ENCODE measurements at regions not wholly inside any gene's neighbourhood (a gene's known extent, or its start where the extent isn't known, plus 50 kb on each side); places are given as distances from the start of the nearest gene placed in this dataset.
A peak's percentile ranks its signal among the peaks of the same experiment; 100 is the strongest.
"Not testable (repeated sequence)": the region's sequence is repeated elsewhere in the genome, so short reads cannot be mapped to it uniquely, and the experiment has no call there.

DNA sequence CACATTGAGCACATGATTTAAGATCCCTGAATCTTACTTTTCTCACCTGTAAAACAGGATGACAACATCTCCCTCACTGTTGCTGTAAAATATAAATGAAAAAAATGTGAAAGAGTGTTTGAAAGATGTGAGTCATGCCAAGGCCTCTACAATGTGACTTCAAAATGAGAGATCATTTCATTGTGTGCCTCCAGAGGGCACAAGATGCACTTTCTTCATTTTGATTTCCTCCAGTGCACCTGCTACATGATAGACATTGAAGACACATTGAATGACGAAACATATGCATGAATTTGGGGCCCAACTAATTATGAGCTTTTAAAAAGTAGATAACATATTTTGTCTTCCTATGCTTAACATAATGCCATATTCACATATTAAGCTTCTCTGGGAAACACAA is 170.3 kb downstream of the MOBP start:
- H3K36me3 Mint-ChIP-seq (ENCODE audit: unreplicated experiment): no peaks in the 10 kb centered on the region
- H3K27ac Mint-ChIP-seq (ENCODE audit: unreplicated experiment): no peak overlapping the region
- no peaks in the 10 kb centered on the region for H3K27me3 Mint-ChIP-seq (ENCODE audit: unreplicated experiment)
- DNase-seq (ENCODE audit: extremely low spot score, unreplicated experiment): no peak
- H3K4me3 Mint-ChIP-seq (ENCODE audit: unreplicated experiment): no peak overlapping the region
- no peaks in the 10 kb centered on the region for H3K9me3 Mint-ChIP-seq (ENCODE audit: unreplicated experiment)
- H3K4me1 Mint-ChIP-seq (ENCODE audit: unreplicated experiment): peaks cover 10% of the 10 kb centered on the region
- peak; percentile 17 for TF ChIP-seq CTCF (IDR thresholded peaks at IDR 0.05)

DNA sequence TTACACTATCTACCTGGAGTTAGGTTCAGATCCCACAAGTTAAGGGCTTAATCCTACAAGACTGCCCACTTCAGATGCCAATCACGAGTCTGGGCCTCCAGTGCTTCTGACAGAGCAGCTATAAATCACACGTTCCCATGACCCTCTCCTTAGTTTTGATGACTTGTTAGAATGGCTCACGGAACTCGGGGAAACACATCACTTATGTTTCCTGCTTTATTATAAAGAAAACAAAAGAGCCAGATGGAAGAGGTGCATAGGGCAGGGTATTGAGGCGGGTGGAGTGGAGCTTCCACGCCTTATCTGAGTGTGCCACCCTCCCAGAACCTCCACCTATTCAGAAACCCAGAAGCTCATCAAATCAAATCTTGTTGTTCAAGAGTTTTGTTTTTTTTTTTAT is 170.8 kb downstream of the MOBP start:
- TF ChIP-seq CTCF (IDR thresholded peaks at IDR 0.05): no peak
- Mint-ChIP-seq H3K27me3 (ENCODE audit: unreplicated experiment) (no peaks in the 10 kb centered on the region), H3K4me3 (ENCODE audit: unreplicated experiment) (no peak overlapping the region), H3K27ac (ENCODE audit: unreplicated experiment) (no peak overlapping the region), H3K4me1 (ENCODE audit: unreplicated experiment) (peaks cover 10% of the 10 kb centered on the region), H3K9me3 (ENCODE audit: unreplicated experiment) (no peaks in the 10 kb centered on the region), H3K36me3 (ENCODE audit: unreplicated experiment) (no peaks in the 10 kb centered on the region)
- DNase-seq (ENCODE audit: extremely low spot score, unreplicated experiment): no peak

DNA sequence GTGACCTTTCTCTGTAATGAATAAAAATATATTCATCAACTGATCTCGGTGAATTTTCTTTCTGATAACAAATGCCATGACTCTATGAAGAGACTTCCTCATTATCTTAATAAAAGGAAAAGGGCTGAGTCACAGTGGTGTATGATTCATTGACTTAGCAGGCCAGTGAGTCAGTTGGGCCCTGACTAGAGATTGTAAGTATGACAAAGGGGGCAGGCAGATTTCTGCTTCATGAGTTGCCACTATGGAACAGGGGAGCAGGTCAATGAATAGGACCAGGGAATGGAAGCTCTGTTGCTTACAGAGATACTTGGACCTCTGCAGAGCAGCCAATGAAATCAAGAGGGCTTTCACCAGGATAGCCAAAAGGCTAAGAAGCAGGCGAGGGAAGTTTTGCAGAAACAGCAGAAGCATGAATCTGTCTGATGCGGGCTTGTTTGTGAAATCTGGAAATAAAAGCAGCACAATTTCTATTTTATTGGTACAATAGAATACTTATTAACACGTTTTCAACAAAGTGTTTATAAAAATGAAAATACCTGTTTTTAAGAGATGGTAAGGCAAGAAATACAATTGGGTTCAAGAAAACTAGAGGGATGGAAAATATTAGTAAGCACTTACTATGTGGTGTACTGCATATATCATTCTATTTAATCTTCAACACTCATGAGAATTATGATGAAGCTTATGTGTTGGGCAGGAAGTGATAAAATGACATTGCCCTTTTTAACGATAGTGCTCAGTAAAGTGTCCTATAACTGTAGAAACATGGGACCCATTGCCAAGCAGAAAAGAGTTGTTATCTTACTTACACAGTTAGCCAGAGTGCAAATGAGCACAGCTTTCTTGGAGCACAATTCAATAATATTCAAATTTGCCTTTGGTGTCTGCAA is 169.8 kb upstream of the MYRIP start:
- Mint-ChIP-seq H3K9me3 (ENCODE audit: unreplicated experiment) (no peaks in the 10 kb centered on the region), H3K27ac (ENCODE audit: unreplicated experiment) (peak overlapping the region; percentile 19)

GRCh38 chr3:39641274-39641673 is 168.1 kb upstream of the MYRIP start:
- Mint-ChIP-seq H3K27me3 (ENCODE audit: unreplicated experiment) (no peaks in the 10 kb centered on the region), H3K9me3 (ENCODE audit: unreplicated experiment) (no peaks in the 10 kb centered on the region), H3K27ac (ENCODE audit: unreplicated experiment) (no peak overlapping the region), H3K4me1 (ENCODE audit: unreplicated experiment) (peaks cover 10% of the 10 kb centered on the region), H3K36me3 (ENCODE audit: unreplicated experiment) (no peaks in the 10 kb centered on the region), H3K4me3 (ENCODE audit: unreplicated experiment) (no peak overlapping the region)
- no peak for DNase-seq (ENCODE audit: extremely low spot score, unreplicated experiment)
- TF ChIP-seq CTCF (IDR thresholded peaks at IDR 0.05): no peak

More for the DNA sequence above, 169.8 kb upstream of the MYRIP start:
- no peak for DNase-seq (ENCODE audit: extremely low spot score, unreplicated experiment)
- Mint-ChIP-seq H3K4me3 (ENCODE audit: unreplicated experiment) (no peak overlapping the region), H3K27me3 (ENCODE audit: unreplicated experiment) (no peaks in the 10 kb centered on the region), H3K4me1 (ENCODE audit: unreplicated experiment) (peaks cover 10% of the 10 kb centered on the region), H3K36me3 (ENCODE audit: unreplicated experiment) (no peaks in the 10 kb centered on the region)
- no peak for TF ChIP-seq CTCF (IDR thresholded peaks at IDR 0.05)

DNA sequence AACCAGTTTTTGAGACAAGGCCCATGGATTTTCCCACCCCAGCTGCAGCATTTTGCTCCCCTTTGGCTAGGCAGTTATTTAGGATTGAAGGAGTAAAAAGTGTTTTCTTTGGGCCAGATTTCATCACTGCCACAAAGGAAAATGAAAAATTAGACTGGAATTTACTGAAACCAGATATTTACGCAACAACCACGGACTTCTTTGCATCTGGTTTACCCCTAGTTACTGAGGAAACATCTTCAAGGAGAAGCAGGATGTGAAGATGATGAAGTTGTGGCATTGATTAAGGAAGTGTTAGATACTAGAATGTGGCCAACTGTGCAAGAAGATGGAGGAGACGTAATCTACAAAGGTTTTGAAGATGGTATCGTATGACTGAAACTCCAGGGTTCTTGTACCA is 165.2 kb upstream of the MYRIP start:
- no peak for TF ChIP-seq CTCF (IDR thresholded peaks at IDR 0.05)
- H3K4me1 Mint-ChIP-seq (ENCODE audit: unreplicated experiment): peaks cover 7% of the 10 kb centered on the region
- no peaks in the 10 kb centered on the region for H3K36me3 Mint-ChIP-seq (ENCODE audit: unreplicated experiment)
- no peak overlapping the region for H3K4me3 Mint-ChIP-seq (ENCODE audit: unreplicated experiment)
- H3K27ac Mint-ChIP-seq (ENCODE audit: unreplicated experiment): no peak overlapping the region
- no peaks in the 10 kb centered on the region for H3K27me3 Mint-ChIP-seq (ENCODE audit: unreplicated experiment)
- H3K9me3 Mint-ChIP-seq (ENCODE audit: unreplicated experiment): no peaks in the 10 kb centered on the region
- DNase-seq (ENCODE audit: extremely low spot score, unreplicated experiment): no peak

DNA sequence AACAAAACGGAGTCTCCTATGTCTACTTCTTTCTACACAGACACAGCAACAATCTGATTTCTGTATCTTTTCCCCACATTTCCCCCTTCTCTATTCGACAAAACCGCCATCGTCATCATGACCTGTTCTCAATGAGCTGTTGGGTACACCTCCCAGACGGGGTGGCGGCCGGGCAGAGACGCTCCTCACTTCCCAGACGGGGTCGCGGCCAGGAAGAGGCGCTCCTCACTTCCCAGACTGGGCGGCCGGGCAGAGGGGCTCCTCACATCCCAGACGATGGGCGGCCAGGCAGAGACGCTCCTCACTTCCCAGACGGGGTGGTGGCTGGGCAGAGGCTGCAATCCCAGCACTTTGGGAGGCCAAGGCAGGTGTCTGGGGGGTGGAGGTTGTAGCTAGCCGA is 158.2 kb upstream of the MYRIP start:
- H3K9me3 Mint-ChIP-seq (ENCODE audit: unreplicated experiment); H3K27me3 Mint-ChIP-seq (ENCODE audit: unreplicated experiment); H3K4me1 Mint-ChIP-seq (ENCODE audit: unreplicated experiment); DNase-seq (ENCODE audit: extremely low spot score, unreplicated experiment); H3K36me3 Mint-ChIP-seq (ENCODE audit: unreplicated experiment); H3K27ac Mint-ChIP-seq (ENCODE audit: unreplicated experiment); H3K4me3 Mint-ChIP-seq (ENCODE audit: unreplicated experiment): not testable (repeated sequence)
